GM12891 (cell line): ENCODE measurements at regions not wholly inside any gene's neighbourhood (a gene's known extent, or its start where the extent isn't known, plus 50 kb on each side); places are given as distances from the start of the nearest gene placed in this dataset.

Experiments used
- POLR2A ChIP-seq: IDR thresholded peaks from 2 replicates; pipeline ENCODE4 v1.6.1; 2011; ENCODE audit warnings: low read depth, low read length, control low read depth
- SPI1 ChIP-seq: IDR thresholded peaks from 2 replicates; pipeline ENCODE4 v1.6.1; 2011; ENCODE audit warnings: low read depth, low read length, control low read depth

DNA sequence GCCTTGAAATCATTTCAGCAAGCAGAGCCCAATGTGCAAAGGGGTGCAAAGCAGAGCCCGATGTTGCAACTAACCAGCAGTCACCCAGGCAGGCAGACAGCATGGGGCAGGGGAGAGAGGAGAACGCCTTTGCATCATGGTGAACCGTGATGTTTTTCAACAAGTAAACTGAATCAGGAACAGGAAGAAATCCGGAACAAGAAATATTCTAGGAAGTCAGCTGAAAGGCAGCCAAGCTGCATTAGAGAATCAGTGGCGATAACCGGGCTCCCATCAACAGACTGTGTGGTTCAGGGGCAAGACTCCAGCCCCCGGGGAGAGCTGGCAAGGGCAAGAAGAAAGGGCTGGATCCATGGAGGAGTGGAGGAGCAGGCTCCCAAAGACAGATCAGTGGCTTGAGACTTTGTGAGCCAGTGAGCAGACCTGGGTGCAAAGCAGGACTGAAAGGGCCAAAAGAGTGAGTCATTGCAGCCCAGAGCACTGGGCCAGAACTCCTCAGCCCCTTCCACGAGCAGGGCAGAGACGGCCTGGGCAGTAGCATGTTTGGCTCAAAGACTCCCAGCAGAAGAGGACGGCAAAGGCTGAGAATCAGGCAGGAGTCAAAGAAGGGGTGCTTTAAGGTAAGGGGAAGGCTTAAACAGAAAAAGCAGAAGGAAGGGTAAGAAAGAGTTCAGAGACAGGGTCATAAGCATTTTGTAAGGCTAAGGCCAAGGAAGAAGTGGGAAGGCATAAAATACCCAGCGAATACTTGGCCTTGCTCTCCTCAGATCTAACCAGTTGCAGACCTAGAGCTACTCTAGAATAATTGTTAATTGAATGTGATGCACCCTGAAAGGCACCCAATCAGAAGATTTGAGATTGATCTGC lies 155.0 kb downstream of the SETD4 start:
- no peak for TF ChIP-seq POLR2A
- no peak for TF ChIP-seq SPI1
